CD4-positive, alpha-beta T cell (primary cell): ENCODE measurements at regions not wholly inside any gene's neighbourhood (a gene's known extent, or its start where the extent isn't known, plus 50 kb on each side); places are given as distances from the start of the nearest gene placed in this dataset.

ENCODE experiments used
- ATAC-seq: fragments of 200-7000 bp; cut with Tn5 transposase; one replicate; pipeline ENCODE4 v1.10.0; 2022; ENCODE audit warnings: mild to moderate bottlenecking; ENCODE audit not compliant: poor library complexity
- CTCF ChIA-PET: fragments of 350-600 bp; sonication (Branson Sonifier 250); formaldehyde crosslinking; loops from one replicate; lab custom pipeline; 2021; ENCODE audit warnings: antibody characterized with exemption, inconsistent platforms; lab: Charles Lee
- POLR2A ChIA-PET: fragments of 350-600 bp; sonication (Branson Sonifier 250); formaldehyde crosslinking; loops from one replicate; lab custom pipeline; 2021; ENCODE audit warnings: antibody characterized with exemption, inconsistent platforms; lab: Charles Lee
- DNase-seq, 14 experiments: peaks; one replicate each; pipeline ENCODE4 v3.0.0-alpha.2; 2013 to 2020; ENCODE audit warnings: mixed read lengths in 2 of 14
- H3K27ac ChIP-seq, 2 donors: one replicate each; pipeline versions ENCODE4 v1.5.1 to v1.7.0; 2013; ENCODE audit warnings: low read length in 2 of 2, low read depth in 1 of 2, mild to moderate bottlenecking in 1 of 2
- H3K27me3 ChIP-seq, 2 experiments: 1 replicate in 1 of 2; 2 replicates in 1 of 2; pipeline versions ENCODE4 v1.6.1 to v1.7.0; 2013; ENCODE audit warnings: low read length in 2 of 2, control low read depth in 1 of 2, mild to moderate bottlenecking in 1 of 2, moderate library complexity in 1 of 2; ENCODE audit not compliant: insufficient read depth in 2 of 2, control insufficient read depth in 1 of 2
- H3K36me3 ChIP-seq: one replicate; pipeline ENCODE4 v1.6.1; 2013; ENCODE audit warnings: low read length, control low read depth; ENCODE audit not compliant: insufficient read depth
- H3K4me1 ChIP-seq: one replicate; pipeline ENCODE4 v1.6.1; 2013; ENCODE audit warnings: low read length, control low read depth; ENCODE audit not compliant: insufficient read depth
- H3K4me3 ChIP-seq: one replicate; pipeline ENCODE4 v1.5.1; 2013; ENCODE audit warnings: mild to moderate bottlenecking, low read length, moderate library complexity
- H3K9me3 ChIP-seq, 2 experiments: 1 replicate in 1 of 2; 2 replicates in 1 of 2; pipeline versions ENCODE4 v1.6.1 to v1.7.0; 2013; ENCODE audit warnings: low read length in 2 of 2, mild to moderate bottlenecking in 2 of 2, control low read depth in 1 of 2, moderate library complexity in 1 of 2; ENCODE audit not compliant: control insufficient read depth in 1 of 2, insufficient read depth in 1 of 2
- H3K27ac Mint-ChIP-seq: one replicate; pipeline ENCODE4 v1.8.0; 2020; ENCODE audit warnings: mixed read lengths
- H3K27me3 Mint-ChIP-seq: one replicate; pipeline ENCODE4 v1.8.0; 2021; ENCODE audit warnings: mixed read lengths
- H3K36me3 Mint-ChIP-seq: one replicate; pipeline ENCODE4 v1.8.0; 2021; ENCODE audit warnings: low read depth, mixed read lengths
- H3K4me1 Mint-ChIP-seq: one replicate; pipeline ENCODE4 v1.8.0; 2021; ENCODE audit warnings: low read depth, mixed read lengths
- H3K4me3 Mint-ChIP-seq: one replicate; pipeline ENCODE4 v1.8.0; 2020; ENCODE audit warnings: mild to moderate bottlenecking, mixed read lengths
- H3K9me3 Mint-ChIP-seq: one replicate; pipeline ENCODE4 v1.8.0; 2020; ENCODE audit warnings: mixed read lengths
- intact Hi-C, 2 experiments: fragments of 100-400 bp; cut with DNase I in 1 of 2; cut with micrococcal nuclease in 1 of 2; formaldehyde crosslinking; loops; one replicate each; pipeline versions ENCODE4 v1.15.1 to v1.9.0; 2023 to 2025; cut with DNase I, micrococcal nuclease
- TF ChIP-seq, protein P1 (sequence below): fragments of 200-600 bp; IDR thresholded peaks from one replicate; pipeline ENCODE4 v1.8.0; 2022; ENCODE audit warnings: antibody characterized with exemption, mild to moderate bottlenecking

DNA sequence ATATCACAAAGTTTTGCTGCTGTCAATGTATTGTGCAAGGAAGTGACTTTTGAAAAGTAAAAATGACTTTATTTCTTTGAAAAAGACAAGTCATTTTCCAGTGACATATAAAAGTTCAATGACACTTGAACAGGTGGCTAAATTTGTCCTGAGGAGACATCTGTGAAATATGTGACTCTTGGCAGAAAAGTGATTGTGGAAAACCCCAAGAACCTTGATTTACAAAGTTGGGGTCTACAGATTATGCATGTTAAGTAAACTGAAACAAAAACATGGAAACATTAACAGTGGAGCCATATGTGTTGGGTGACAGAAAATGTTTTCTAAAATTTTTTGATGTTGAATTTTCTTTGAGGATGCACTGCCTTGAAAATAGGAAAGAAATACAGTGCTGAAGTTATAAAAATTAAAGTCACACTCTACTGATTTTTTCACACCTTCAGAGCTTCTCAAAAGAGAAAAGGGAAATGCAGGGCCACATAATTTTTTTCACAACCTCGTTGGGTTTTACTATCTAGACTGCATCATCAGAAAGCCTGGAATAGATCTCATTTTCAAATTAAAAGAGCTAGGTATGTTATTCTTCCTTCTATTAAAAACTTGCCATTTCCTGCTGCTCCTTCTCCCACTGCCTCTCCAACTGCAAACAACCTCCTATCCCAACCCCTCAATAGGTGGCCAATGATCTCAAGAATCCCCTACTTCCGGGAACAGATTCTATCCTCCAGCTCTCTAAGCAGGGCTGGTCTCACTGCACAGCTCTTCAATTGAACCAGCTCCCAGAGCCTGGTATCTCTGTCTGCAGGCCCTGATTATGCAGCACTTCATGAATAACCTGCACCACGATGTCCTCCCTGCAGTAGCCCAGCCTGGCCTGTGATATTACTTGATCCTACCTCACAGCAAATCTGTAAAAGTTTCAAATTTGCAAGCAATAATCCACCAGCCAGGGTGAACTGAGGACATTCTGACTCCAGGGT lies 570.8 kb upstream of the CPEB2 start:
- Mint-ChIP-seq H3K4me1 (no peaks in the 10 kb centered on the region), H3K4me3 (no peak overlapping the region), H3K9me3 (no peaks in the 10 kb centered on the region), H3K36me3 (no peaks in the 10 kb centered on the region), H3K27ac (no peak overlapping the region), H3K27me3 (peaks cover 16% of the 10 kb centered on the region)
- DNase-seq (no peak), ATAC-seq (no peak)
- intact Hi-C loops: no loop called here
- Histone ChIP-seq H3K27me3 (no peaks in the 10 kb centered on the region), H3K4me3 (no peak overlapping the region), H3K9me3 (peaks cover 0 to 1% of the 10 kb centered on the region in 2 experiments), H3K27ac (no peak overlapping the region), H3K36me3 (no peaks in the 10 kb centered on the region), H3K4me1 (no peaks in the 10 kb centered on the region)
- ChIA-PET CTCF (no interaction called here), POLR2A (no interaction called here)
- TF ChIP-seq, protein P1, sequence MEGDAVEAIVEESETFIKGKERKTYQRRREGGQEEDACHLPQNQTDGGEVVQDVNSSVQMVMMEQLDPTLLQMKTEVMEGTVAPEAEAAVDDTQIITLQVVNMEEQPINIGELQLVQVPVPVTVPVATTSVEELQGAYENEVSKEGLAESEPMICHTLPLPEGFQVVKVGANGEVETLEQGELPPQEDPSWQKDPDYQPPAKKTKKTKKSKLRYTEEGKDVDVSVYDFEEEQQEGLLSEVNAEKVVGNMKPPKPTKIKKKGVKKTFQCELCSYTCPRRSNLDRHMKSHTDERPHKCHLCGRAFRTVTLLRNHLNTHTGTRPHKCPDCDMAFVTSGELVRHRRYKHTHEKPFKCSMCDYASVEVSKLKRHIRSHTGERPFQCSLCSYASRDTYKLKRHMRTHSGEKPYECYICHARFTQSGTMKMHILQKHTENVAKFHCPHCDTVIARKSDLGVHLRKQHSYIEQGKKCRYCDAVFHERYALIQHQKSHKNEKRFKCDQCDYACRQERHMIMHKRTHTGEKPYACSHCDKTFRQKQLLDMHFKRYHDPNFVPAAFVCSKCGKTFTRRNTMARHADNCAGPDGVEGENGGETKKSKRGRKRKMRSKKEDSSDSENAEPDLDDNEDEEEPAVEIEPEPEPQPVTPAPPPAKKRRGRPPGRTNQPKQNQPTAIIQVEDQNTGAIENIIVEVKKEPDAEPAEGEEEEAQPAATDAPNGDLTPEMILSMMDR: no peak

DNA sequence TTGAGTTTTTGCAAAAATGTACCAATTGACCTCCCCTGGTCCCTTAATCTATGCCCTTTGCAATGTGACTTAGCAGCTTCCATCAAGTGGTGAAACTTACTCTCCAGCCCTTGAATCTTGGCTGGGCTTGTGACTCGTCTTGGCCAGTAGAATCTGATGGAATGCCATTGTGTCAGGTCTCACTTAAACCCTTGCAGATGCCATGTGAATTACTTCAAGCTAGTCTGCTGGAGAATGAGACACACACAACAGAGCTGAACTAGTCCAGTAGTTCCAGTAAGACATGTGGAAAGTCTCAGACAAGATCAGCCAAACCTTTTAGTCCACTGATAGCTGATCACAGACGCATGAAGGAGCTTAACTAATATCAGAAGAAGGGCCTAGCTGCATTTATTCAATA lies 567.8 kb upstream of the CPEB2 start:
- Histone ChIP-seq H3K4me1 (no peaks in the 10 kb centered on the region), H3K9me3 (no peaks in the 10 kb centered on the region), H3K4me3 (no peak overlapping the region), H3K27ac (no peak overlapping the region), H3K27me3 (no peaks in the 10 kb centered on the region), H3K36me3 (no peaks in the 10 kb centered on the region)
- no peak overlapping the region for H3K27ac Mint-ChIP-seq
- no peak overlapping the region for H3K4me3 Mint-ChIP-seq
- DNase-seq: no peak
- no peaks in the 10 kb centered on the region for H3K9me3 Mint-ChIP-seq
- no peak for ATAC-seq
- TF ChIP-seq, protein P1: no peak
- no peaks in the 10 kb centered on the region for H3K27me3 Mint-ChIP-seq
- no peaks in the 10 kb centered on the region for H3K36me3 Mint-ChIP-seq
- intact Hi-C loops: no loop called here
- POLR2A ChIA-PET: no interaction called here
- H3K4me1 Mint-ChIP-seq: no peaks in the 10 kb centered on the region
- CTCF ChIA-PET: no interaction called here

GRCh38 chr4:14434916-14435315 lies 567.4 kb upstream of the CPEB2 start:
- CTCF ChIA-PET: no interaction called here
- no peaks in the 10 kb centered on the region for H3K27me3 Mint-ChIP-seq
- no peak overlapping the region for H3K27ac ChIP-seq
- H3K36me3 Mint-ChIP-seq: no peaks in the 10 kb centered on the region
- no peaks in the 10 kb centered on the region for H3K4me1 ChIP-seq
- TF ChIP-seq, protein P1: no peak
- H3K9me3 ChIP-seq: no peaks in the 10 kb centered on the region
- H3K4me3 ChIP-seq: no peak overlapping the region
- no peaks in the 10 kb centered on the region for H3K27me3 ChIP-seq
- H3K9me3 Mint-ChIP-seq: no peaks in the 10 kb centered on the region
- no peak for ATAC-seq
- H3K4me3 Mint-ChIP-seq: no peak overlapping the region
- no peak overlapping the region for H3K27ac Mint-ChIP-seq
- no peaks in the 10 kb centered on the region for H3K4me1 Mint-ChIP-seq
- H3K36me3 ChIP-seq: no peaks in the 10 kb centered on the region
- POLR2A ChIA-PET: no interaction called here
- no peak for DNase-seq
- intact Hi-C loops: no loop called here
